B cell (primary cell): ENCODE measurements at regions not wholly inside any gene's neighbourhood (a gene's known extent, or its start where the extent isn't known, plus 50 kb on each side); places are given as distances from the start of the nearest gene placed in this dataset.

Source experiments
- CTCF ChIP-seq: fragments of 200-600 bp; IDR thresholded peaks from one replicate; pipeline ENCODE4 v1.8.0; 2022; ENCODE audit warnings: antibody characterized with exemption, mild to moderate bottlenecking
- EZH2 ChIP-seq: IDR thresholded peaks from 2 replicates; pipeline ENCODE4 v1.6.1; 2012; ENCODE audit warnings: borderline replicate concordance, low read depth, mild to moderate bottlenecking, moderate library complexity, low read length; ENCODE audit not compliant: insufficient read depth, poor library complexity, severe bottlenecking

- no peak for TF ChIP-seq CTCF
- TF ChIP-seq EZH2: no peak
These were observed 301.9 kb upstream of the PRKCQ start for GRCh38 chr10:6881987-6882386.
